Liver (tissue), 7 donors: ENCODE measurements at regions not wholly inside any gene's neighbourhood (a gene's known extent, or its start where the extent isn't known, plus 50 kb on each side); places are given as distances from the start of the nearest gene placed in this dataset.

Experiments used
- DNase-seq: peaks from one replicate; pipeline ENCODE4 v3.0.0-alpha.2; 2017; ENCODE audit warnings: low spot score
- H3K27ac ChIP-seq, 2 donors: one replicate each; pipeline ENCODE4 v1.7.0; 2013; ENCODE audit warnings: inconsistent platforms in 2 of 2, low read length in 2 of 2, control low read depth in 1 of 2, low read depth in 1 of 2, mild to moderate bottlenecking in 1 of 2
- H3K27me3 ChIP-seq, 4 donors: one replicate each; pipeline versions ENCODE4 v1.6.1 to v1.7.0; 2013; ENCODE audit warnings: low read length in 3 of 4, inconsistent platforms in 1 of 4, mild to moderate bottlenecking in 1 of 4, moderate library complexity in 1 of 4; ENCODE audit not compliant: control insufficient read depth in 4 of 4, insufficient read depth in 4 of 4
- H3K36me3 ChIP-seq, 4 donors: one replicate each; pipeline versions ENCODE4 v1.6.1 to v1.7.0; 2013; ENCODE audit warnings: low read length in 3 of 4, mild to moderate bottlenecking in 3 of 4, low read depth in 1 of 4, moderate library complexity in 1 of 4; ENCODE audit not compliant: control insufficient read depth in 4 of 4, insufficient read depth in 3 of 4
- H3K4me1 ChIP-seq, 4 donors: one replicate each; pipeline versions ENCODE4 v1.6.1 to v1.7.0; 2013; ENCODE audit warnings: low read length in 3 of 4, mild to moderate bottlenecking in 3 of 4, moderate library complexity in 1 of 4; ENCODE audit not compliant: control insufficient read depth in 4 of 4, insufficient read depth in 4 of 4
- H3K4me3 ChIP-seq, 3 donors: one replicate each; pipeline versions ENCODE4 v1.6.1 to v1.7.0; 2013; ENCODE audit warnings: low read length in 3 of 3, control low read depth in 1 of 3, low read depth in 1 of 3, mild to moderate bottlenecking in 1 of 3
- H3K9ac ChIP-seq, 2 donors: one replicate each; pipeline ENCODE4 v1.7.0; 2013; ENCODE audit warnings: low read length in 2 of 2, mild to moderate bottlenecking in 2 of 2, moderate library complexity in 2 of 2, control low read depth in 1 of 2, low read depth in 1 of 2
- H3K9me3 ChIP-seq, 4 donors: one replicate each; pipeline versions ENCODE4 v1.6.1 to v1.7.0; 2013; ENCODE audit warnings: low read length in 3 of 4; ENCODE audit not compliant: control insufficient read depth in 4 of 4
- FOXA1 ChIP-seq: IDR thresholded peaks from 2 replicates; pipeline ENCODE4 v1.6.1; 2016; ENCODE audit warnings: antibody characterized with exemption
- FOXA2 ChIP-seq: IDR thresholded peaks from 2 replicates; pipeline ENCODE4 v1.6.1; 2016; ENCODE audit warnings: antibody characterized with exemption
- GABPA ChIP-seq, 2 donors: IDR thresholded peaks in 1 of 2; conservative IDR thresholded peaks in 1 of 2; 2 replicates each; pipeline ENCODE4 v1.6.1; 2016; ENCODE audit warnings: antibody characterized with exemption in 2 of 2, mild to moderate bottlenecking in 1 of 2, moderate library complexity in 1 of 2
- HNF4A ChIP-seq, 2 donors: conservative IDR thresholded peaks; 2 replicates each; pipeline ENCODE4 v1.6.1; 2016; ENCODE audit warnings: antibody characterized with exemption in 2 of 2, mild to moderate bottlenecking in 2 of 2
- HNF4G ChIP-seq: IDR thresholded peaks from 2 replicates; pipeline ENCODE4 v1.6.1; 2016; ENCODE audit warnings: antibody characterized with exemption
- JUND ChIP-seq, 2 donors: IDR thresholded peaks; 2 replicates each; pipeline ENCODE4 v1.6.1; 2016; ENCODE audit warnings: antibody characterized with exemption in 2 of 2
- NR2F2 ChIP-seq: IDR thresholded peaks from 2 replicates; pipeline ENCODE4 v1.6.1; 2016; ENCODE audit warnings: antibody characterized with exemption
- RAD21 ChIP-seq, 2 donors: IDR thresholded peaks; 2 replicates each; pipeline ENCODE4 v1.6.1; 2016; ENCODE audit warnings: antibody characterized with exemption in 2 of 2, mild to moderate bottlenecking in 2 of 2
- RXRA ChIP-seq, 2 donors: IDR thresholded peaks; 2 replicates each; pipeline ENCODE4 v1.6.1; 2017 to 2018; ENCODE audit warnings: antibody characterized with exemption in 2 of 2, mild to moderate bottlenecking in 1 of 2
- SP1 ChIP-seq: IDR thresholded peaks from 2 replicates; pipeline ENCODE4 v1.6.1; 2018; ENCODE audit warnings: antibody characterized with exemption, mild to moderate bottlenecking
- TAF1 ChIP-seq: conservative IDR thresholded peaks from 2 replicates; pipeline ENCODE4 v1.6.1; 2016; ENCODE audit warnings: antibody characterized with exemption, mild to moderate bottlenecking
- YY1 ChIP-seq: IDR thresholded peaks from 2 replicates; pipeline ENCODE4 v1.6.1; 2016; ENCODE audit warnings: antibody characterized with exemption, mild to moderate bottlenecking
- WGBS: extraction: QIAGEN DNeasy Blood & Tissue Kit; methylation state at CpG from one replicate; pipeline ENCODE4 v1.1.7; 2013; 5-methylcytosine and 5-hydroxymethylcytosine counted together
- TF ChIP-seq, protein P1 (sequence below): IDR thresholded peaks from 2 replicates; pipeline ENCODE4 v1.6.1; 2016; ENCODE audit warnings: antibody characterized with exemption, mild to moderate bottlenecking
- TF ChIP-seq, protein P2 (sequence below): IDR thresholded peaks from 2 replicates; pipeline ENCODE4 v1.6.1; 2016; ENCODE audit warnings: antibody characterized with exemption
- TF ChIP-seq, protein P3 (sequence below): IDR thresholded peaks from 2 replicates; pipeline ENCODE4 v1.6.1; 2016; ENCODE audit warnings: antibody characterized with exemption
- donor health status: healthy.
- donor health status: healthy.
- donor health status: healthy.
- donor health status: healthy.

DNA sequence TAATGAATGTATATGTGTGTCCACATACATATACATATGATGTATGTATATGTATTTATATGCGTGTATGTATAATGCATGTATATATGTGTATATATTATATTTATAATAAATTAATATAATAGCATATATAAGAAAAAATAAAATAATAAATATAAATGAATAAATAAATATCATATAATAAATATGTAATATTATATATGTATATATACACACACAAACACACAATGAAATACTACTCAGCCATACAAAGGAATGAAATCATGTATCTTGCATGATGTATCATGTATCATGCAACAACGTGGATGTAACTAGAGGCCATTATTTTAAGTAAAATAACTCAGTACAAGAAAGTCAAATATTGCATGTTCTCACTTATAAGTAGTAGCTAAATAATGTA lies 788.7 kb upstream of the CHORDC1 start:
- H3K27ac ChIP-seq: no peak overlapping the region
- no peaks in the 10 kb centered on the region for H3K27me3 ChIP-seq
- no peak for DNase-seq
- H3K36me3 ChIP-seq: no peaks in the 10 kb centered on the region
- H3K9me3 ChIP-seq: no peaks in the 10 kb centered on the region
- TF ChIP-seq YY1 (no peak), RAD21 (IDR thresholded peaks at IDR 0.05) (no peak), GABPA (IDR thresholded peaks at IDR 0.05 in 1 of 2, conservative IDR thresholded peaks at IDR 0.05 in 1 of 2) (no peak), NR2F2 (no peak), FOXA1 (no peak), SP1 (no peak), HNF4G (no peak), HNF4A (conservative IDR thresholded peaks at IDR 0.05) (no peak), FOXA2 (no peak), RXRA (IDR thresholded peaks at IDR 0.05) (no peak), TAF1 (no peak)
- TF ChIP-seq, protein P1, sequence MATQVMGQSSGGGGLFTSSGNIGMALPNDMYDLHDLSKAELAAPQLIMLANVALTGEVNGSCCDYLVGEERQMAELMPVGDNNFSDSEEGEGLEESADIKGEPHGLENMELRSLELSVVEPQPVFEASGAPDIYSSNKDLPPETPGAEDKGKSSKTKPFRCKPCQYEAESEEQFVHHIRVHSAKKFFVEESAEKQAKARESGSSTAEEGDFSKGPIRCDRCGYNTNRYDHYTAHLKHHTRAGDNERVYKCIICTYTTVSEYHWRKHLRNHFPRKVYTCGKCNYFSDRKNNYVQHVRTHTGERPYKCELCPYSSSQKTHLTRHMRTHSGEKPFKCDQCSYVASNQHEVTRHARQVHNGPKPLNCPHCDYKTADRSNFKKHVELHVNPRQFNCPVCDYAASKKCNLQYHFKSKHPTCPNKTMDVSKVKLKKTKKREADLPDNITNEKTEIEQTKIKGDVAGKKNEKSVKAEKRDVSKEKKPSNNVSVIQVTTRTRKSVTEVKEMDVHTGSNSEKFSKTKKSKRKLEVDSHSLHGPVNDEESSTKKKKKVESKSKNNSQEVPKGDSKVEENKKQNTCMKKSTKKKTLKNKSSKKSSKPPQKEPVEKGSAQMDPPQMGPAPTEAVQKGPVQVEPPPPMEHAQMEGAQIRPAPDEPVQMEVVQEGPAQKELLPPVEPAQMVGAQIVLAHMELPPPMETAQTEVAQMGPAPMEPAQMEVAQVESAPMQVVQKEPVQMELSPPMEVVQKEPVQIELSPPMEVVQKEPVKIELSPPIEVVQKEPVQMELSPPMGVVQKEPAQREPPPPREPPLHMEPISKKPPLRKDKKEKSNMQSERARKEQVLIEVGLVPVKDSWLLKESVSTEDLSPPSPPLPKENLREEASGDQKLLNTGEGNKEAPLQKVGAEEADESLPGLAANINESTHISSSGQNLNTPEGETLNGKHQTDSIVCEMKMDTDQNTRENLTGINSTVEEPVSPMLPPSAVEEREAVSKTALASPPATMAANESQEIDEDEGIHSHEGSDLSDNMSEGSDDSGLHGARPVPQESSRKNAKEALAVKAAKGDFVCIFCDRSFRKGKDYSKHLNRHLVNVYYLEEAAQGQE: no peak
- TF ChIP-seq, protein P2, sequence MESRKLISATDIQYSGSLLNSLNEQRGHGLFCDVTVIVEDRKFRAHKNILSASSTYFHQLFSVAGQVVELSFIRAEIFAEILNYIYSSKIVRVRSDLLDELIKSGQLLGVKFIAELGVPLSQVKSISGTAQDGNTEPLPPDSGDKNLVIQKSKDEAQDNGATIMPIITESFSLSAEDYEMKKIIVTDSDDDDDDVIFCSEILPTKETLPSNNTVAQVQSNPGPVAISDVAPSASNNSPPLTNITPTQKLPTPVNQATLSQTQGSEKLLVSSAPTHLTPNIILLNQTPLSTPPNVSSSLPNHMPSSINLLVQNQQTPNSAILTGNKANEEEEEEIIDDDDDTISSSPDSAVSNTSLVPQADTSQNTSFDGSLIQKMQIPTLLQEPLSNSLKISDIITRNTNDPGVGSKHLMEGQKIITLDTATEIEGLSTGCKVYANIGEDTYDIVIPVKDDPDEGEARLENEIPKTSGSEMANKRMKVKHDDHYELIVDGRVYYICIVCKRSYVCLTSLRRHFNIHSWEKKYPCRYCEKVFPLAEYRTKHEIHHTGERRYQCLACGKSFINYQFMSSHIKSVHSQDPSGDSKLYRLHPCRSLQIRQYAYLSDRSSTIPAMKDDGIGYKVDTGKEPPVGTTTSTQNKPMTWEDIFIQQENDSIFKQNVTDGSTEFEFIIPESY: no peak
- no peaks in the 10 kb centered on the region for H3K4me1 ChIP-seq
- H3K9ac ChIP-seq: no peak overlapping the region
- WGBS: 79% methylated on average over 2 of the region's 2 CpGs
- H3K4me3 ChIP-seq: no peak overlapping the region

DNA sequence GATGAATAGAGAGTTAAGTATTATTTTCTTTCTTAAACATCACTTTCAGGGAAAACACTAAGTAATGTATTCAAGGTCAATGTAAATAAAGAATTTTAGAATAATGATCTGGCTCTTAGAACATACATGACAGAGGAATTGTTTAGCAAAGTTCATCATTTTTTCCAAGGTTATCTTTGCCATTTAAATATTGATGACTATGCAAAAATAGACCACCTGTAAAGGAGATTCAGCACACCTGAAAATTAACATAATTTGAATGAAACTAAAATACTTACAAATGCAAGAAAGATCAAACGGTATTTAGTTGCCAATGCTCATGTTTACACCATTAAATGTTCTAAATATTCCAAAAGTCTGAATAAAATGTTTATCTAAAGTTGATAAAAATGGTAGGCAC lies 782.6 kb upstream of the CHORDC1 start:
- H3K27me3 ChIP-seq: no peaks in the 10 kb centered on the region
- TF ChIP-seq, protein P1: no peak
- TF ChIP-seq HNF4G (no peak), TAF1 (no peak), JUND (IDR thresholded peaks at IDR 0.05) (no peak), RXRA (IDR thresholded peaks at IDR 0.05) (no peak), FOXA2 (no peak), NR2F2 (no peak)
- TF ChIP-seq, protein P3, sequence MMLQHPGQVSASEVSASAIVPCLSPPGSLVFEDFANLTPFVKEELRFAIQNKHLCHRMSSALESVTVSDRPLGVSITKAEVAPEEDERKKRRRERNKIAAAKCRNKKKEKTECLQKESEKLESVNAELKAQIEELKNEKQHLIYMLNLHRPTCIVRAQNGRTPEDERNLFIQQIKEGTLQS: no peak
- no peak overlapping the region for H3K4me3 ChIP-seq
- no peak for DNase-seq
- H3K27ac ChIP-seq: no peak overlapping the region
- H3K9me3 ChIP-seq: no peaks in the 10 kb centered on the region
- H3K4me1 ChIP-seq: no peaks in the 10 kb centered on the region
- H3K9ac ChIP-seq: no peak overlapping the region
- H3K36me3 ChIP-seq: no peaks in the 10 kb centered on the region
- 34% methylated on average over 1 of the region's 1 CpG for WGBS
